Effector memory CD8-positive, alpha-beta T cell (primary cell): ENCODE measurements at regions not wholly inside any gene's neighbourhood (a gene's known extent, or its start where the extent isn't known, plus 50 kb on each side); places are given as distances from the start of the nearest gene placed in this dataset.

Source experiments
- ATAC-seq: fragments of 150-1000 bp; cut with Tn5 transposase; replicated peaks from 2 replicates; pipeline ENCODE4 v1.10.0; 2021; ENCODE audit warnings: mild to moderate bottlenecking, moderate library complexity
- DNase-seq, 3 experiments: peaks; one replicate each; pipeline ENCODE4 v3.0.0; 2021
- H3K27ac Mint-ChIP-seq, 2 donors: one replicate each; pipeline ENCODE4 v1.8.0; 2022; ENCODE audit warnings: mild to moderate bottlenecking in 2 of 2, mixed read lengths in 2 of 2, moderate library complexity in 2 of 2
- H3K27me3 Mint-ChIP-seq, 2 donors: one replicate each; pipeline ENCODE4 v1.8.0; 2022; ENCODE audit warnings: mixed read lengths in 2 of 2
- H3K36me3 Mint-ChIP-seq: one replicate; pipeline ENCODE4 v1.8.0; 2022; ENCODE audit warnings: mild to moderate bottlenecking, moderate library complexity, mixed read lengths; ENCODE audit not compliant: insufficient read depth
- H3K4me1 Mint-ChIP-seq, 2 donors: one replicate each; pipeline ENCODE4 v1.8.0; 2022; ENCODE audit warnings: low read depth in 2 of 2, mixed read lengths in 2 of 2
- H3K4me3 Mint-ChIP-seq, 2 donors: one replicate each; pipeline ENCODE4 v1.8.0; 2022; ENCODE audit warnings: mild to moderate bottlenecking in 2 of 2, mixed read lengths in 2 of 2, moderate library complexity in 2 of 2
- H3K9me3 Mint-ChIP-seq, 2 donors: one replicate each; pipeline ENCODE4 v1.8.0; 2022; ENCODE audit warnings: mixed read lengths in 2 of 2

- Mint-ChIP-seq H3K27ac (no peak overlapping the region), H3K4me3 (no peak overlapping the region), H3K4me1 (no peaks in the 10 kb centered on the region), H3K9me3 (no peaks in the 10 kb centered on the region), H3K27me3 (peaks cover 7 to 11% of the 10 kb centered on the region in 2 donors), H3K36me3 (no peaks in the 10 kb centered on the region)
- DNase-seq (no peak), ATAC-seq (no peak)
Observed at GRCh38 chr12:4012977-4013968, 140.1 kb upstream of the PARP11 start.

- DNase-seq (no peak), ATAC-seq (no peak)
- no peaks in the 10 kb centered on the region for H3K36me3 Mint-ChIP-seq
- no peaks in the 10 kb centered on the region for H3K4me1 Mint-ChIP-seq
- no peak overlapping the region for H3K27ac Mint-ChIP-seq
- no peak overlapping the region for H3K4me3 Mint-ChIP-seq
- H3K27me3 Mint-ChIP-seq, result peaks cover 10 to 11% of the 10 kb centered on the region in 2 donors
- no peaks in the 10 kb centered on the region for H3K9me3 Mint-ChIP-seq
Observed at GRCh38 chr12:4012073-4012472, 138.9 kb upstream of the PARP11 start.

GRCh38 chr12:4011597-4011996 lies 138.4 kb upstream of the PARP11 start:
- no peaks in the 10 kb centered on the region for H3K9me3 Mint-ChIP-seq
- H3K4me1 Mint-ChIP-seq, result no peaks in the 10 kb centered on the region
- H3K27me3 Mint-ChIP-seq, result peaks cover 11 to 15% of the 10 kb centered on the region in 2 donors
- H3K36me3 Mint-ChIP-seq, result no peaks in the 10 kb centered on the region
- H3K4me3 Mint-ChIP-seq, result no peak overlapping the region
- H3K27ac Mint-ChIP-seq, result no peak overlapping the region
- DNase-seq (no peak), ATAC-seq (no peak)

- Mint-ChIP-seq H3K9me3 (no peaks in the 10 kb centered on the region), H3K36me3 (no peaks in the 10 kb centered on the region), H3K27me3 (peaks cover 11 to 15% of the 10 kb centered on the region in 2 donors), H3K4me3 (no peak overlapping the region), H3K4me1 (no peaks in the 10 kb centered on the region), H3K27ac (no peak overlapping the region)
- no peak for ATAC-seq
- DNase-seq, result no peak
Observed at GRCh38 chr12:4009979-4010704, 136.9 kb upstream of the PARP11 start.

- H3K4me1 Mint-ChIP-seq, result no peaks in the 10 kb centered on the region
- no peaks in the 10 kb centered on the region for H3K9me3 Mint-ChIP-seq
- H3K27me3 Mint-ChIP-seq, result peaks cover 21% of the 10 kb centered on the region in 2 donors
- no peak overlapping the region for H3K27ac Mint-ChIP-seq
- H3K4me3 Mint-ChIP-seq, result no peak overlapping the region
- ATAC-seq (no peak), DNase-seq (no peak)
- no peaks in the 10 kb centered on the region for H3K36me3 Mint-ChIP-seq
Observed at GRCh38 chr12:4006743-4007142, 133.5 kb upstream of the PARP11 start.

- Mint-ChIP-seq H3K9me3 (no peaks in the 10 kb centered on the region), H3K27ac (no peak overlapping the region), H3K36me3 (no peaks in the 10 kb centered on the region), H3K4me3 (no peak overlapping the region), H3K4me1 (no peaks in the 10 kb centered on the region), H3K27me3 (peaks cover 16 to 17% of the 10 kb centered on the region in 2 donors)
- DNase-seq, result no peak
- no peak for ATAC-seq
Observed at GRCh38 chr12:4005851-4006430, 132.7 kb upstream of the PARP11 start.

- H3K4me1 Mint-ChIP-seq, result no peaks in the 10 kb centered on the region
- peaks cover 16% of the 10 kb centered on the region in 2 donors for H3K27me3 Mint-ChIP-seq
- ATAC-seq, result no peak
- H3K27ac Mint-ChIP-seq, result peak overlapping the region in 1 of 2 donors; percentile 59
- no peaks in the 10 kb centered on the region for H3K9me3 Mint-ChIP-seq
- DNase-seq, result no peak
- H3K36me3 Mint-ChIP-seq, result no peaks in the 10 kb centered on the region
- H3K4me3 Mint-ChIP-seq, result no peak overlapping the region
Observed at GRCh38 chr12:4003576-4003975, 130.4 kb upstream of the PARP11 start.

GRCh38 chr12:4002601-4003000 lies 129.4 kb upstream of the PARP11 start:
- ATAC-seq (no peak), DNase-seq (no peak)
- Mint-ChIP-seq H3K27me3 (peaks cover 16% of the 10 kb centered on the region in 2 donors), H3K4me1 (no peaks in the 10 kb centered on the region), H3K4me3 (no peak overlapping the region), H3K36me3 (no peaks in the 10 kb centered on the region), H3K27ac (no peak overlapping the region), H3K9me3 (no peaks in the 10 kb centered on the region)

GRCh38 chr12:4001841-4002240 lies 128.6 kb upstream of the PARP11 start:
- peaks cover 10 to 16% of the 10 kb centered on the region in 2 donors for H3K27me3 Mint-ChIP-seq
- H3K4me3 Mint-ChIP-seq, result no peak overlapping the region
- no peak overlapping the region for H3K27ac Mint-ChIP-seq
- DNase-seq (no peak), ATAC-seq (no peak)
- no peaks in the 10 kb centered on the region for H3K36me3 Mint-ChIP-seq
- H3K4me1 Mint-ChIP-seq, result no peaks in the 10 kb centered on the region
- no peaks in the 10 kb centered on the region for H3K9me3 Mint-ChIP-seq

GRCh38 chr12:4001031-4001430 lies 127.8 kb upstream of the PARP11 start:
- Mint-ChIP-seq H3K36me3 (peaks cover 5% of the 10 kb centered on the region), H3K27ac (no peak overlapping the region), H3K4me3 (no peak overlapping the region), H3K27me3 (peaks cover 8 to 16% of the 10 kb centered on the region in 2 donors), H3K4me1 (peaks cover 0 to under 1% of the 10 kb centered on the region in 2 donors), H3K9me3 (no peaks in the 10 kb centered on the region)
- DNase-seq (no peak), ATAC-seq (no peak)

GRCh38 chr12:3999904-4000303 lies 126.7 kb upstream of the PARP11 start:
- Mint-ChIP-seq H3K36me3 (peaks cover 9% of the 10 kb centered on the region), H3K27ac (no peak overlapping the region), H3K27me3 (peaks cover 8 to 16% of the 10 kb centered on the region in 2 donors), H3K4me1 (peaks cover 0 to 5% of the 10 kb centered on the region in 2 donors), H3K4me3 (no peak overlapping the region), H3K9me3 (no peaks in the 10 kb centered on the region)
- ATAC-seq (no peak), DNase-seq (no peak)

GRCh38 chr12:3998968-3999792 lies 126.0 kb upstream of the PARP11 start:
- peaks cover 9% of the 10 kb centered on the region for H3K36me3 Mint-ChIP-seq
- H3K9me3 Mint-ChIP-seq, result no peaks in the 10 kb centered on the region
- no peak overlapping the region for H3K4me3 Mint-ChIP-seq
- H3K27ac Mint-ChIP-seq, result no peak overlapping the region
- H3K4me1 Mint-ChIP-seq, result peaks cover 0 to 5% of the 10 kb centered on the region in 2 donors
- peaks cover 3 to 11% of the 10 kb centered on the region in 2 donors for H3K27me3 Mint-ChIP-seq
- ATAC-seq (peak; percentile 50), DNase-seq (no peak)

GRCh38 chr12:3998397-3998796 lies 125.2 kb upstream of the PARP11 start:
- no peak overlapping the region for H3K4me3 Mint-ChIP-seq
- no peaks in the 10 kb centered on the region for H3K9me3 Mint-ChIP-seq
- peaks cover 8 to 11% of the 10 kb centered on the region in 2 donors for H3K27me3 Mint-ChIP-seq
- ATAC-seq, result no peak
- H3K27ac Mint-ChIP-seq, result no peak overlapping the region
- H3K4me1 Mint-ChIP-seq, result peaks cover 0 to 5% of the 10 kb centered on the region in 2 donors
- H3K36me3 Mint-ChIP-seq, result peaks cover 9% of the 10 kb centered on the region
- DNase-seq, result no peak
